ENCODE measurements at regions not wholly inside any gene's neighbourhood (a gene's known extent, or its start where the extent isn't known, plus 50 kb on each side); places are given as distances from the start of the nearest gene placed in this dataset.

GRCh38 chr1:82158981-82159380 is 358.2 kb downstream of the ADGRL2 start:
- in situ Hi-C loops (cut with MboI; ENCODE audit: low pct_unique_long_range_greater_than_20kb, low sequenced_read_pairs, unreplicated experiment) = no loop called here
- DNase-seq (ENCODE audit: low spot score) = no peak

GRCh38 chr1:82154219-82154970 is 353.7 kb downstream of the ADGRL2 start:
- in situ Hi-C loops (cut with MboI; ENCODE audit: low pct_unique_long_range_greater_than_20kb, low sequenced_read_pairs, unreplicated experiment) = no loop called here

More at GRCh38 chr1:82158981-82159380, 358.2 kb downstream of the ADGRL2 start:
- TF ChIP-seq CTCF (IDR thresholded peaks at IDR 0.05; ENCODE audit: extremely low read depth, insufficient read depth, missing control alignments) = no peak

GRCh38 chr1:82153752-82154151 is 353.0 kb downstream of the ADGRL2 start:
- no peak for TF ChIP-seq CTCF (IDR thresholded peaks at IDR 0.05; ENCODE audit: extremely low read depth, insufficient read depth, missing control alignments)
- in situ Hi-C loops (cut with MboI; ENCODE audit: low pct_unique_long_range_greater_than_20kb, low sequenced_read_pairs, unreplicated experiment) = no loop called here
- DNase-seq (ENCODE audit: low spot score) = no peak

More at GRCh38 chr1:82154219-82154970, 353.7 kb downstream of the ADGRL2 start:
- DNase-seq (ENCODE audit: low spot score) = no peak
- TF ChIP-seq CTCF (IDR thresholded peaks at IDR 0.05; ENCODE audit: extremely low read depth, insufficient read depth, missing control alignments) = no peak

GRCh38 chr1:82153272-82153629 is 352.5 kb downstream of the ADGRL2 start:
- in situ Hi-C loops (cut with MboI; ENCODE audit: low pct_unique_long_range_greater_than_20kb, low sequenced_read_pairs, unreplicated experiment) = no loop called here
- no peak for DNase-seq (ENCODE audit: low spot score)
- TF ChIP-seq CTCF (IDR thresholded peaks at IDR 0.05; ENCODE audit: extremely low read depth, insufficient read depth, missing control alignments) = no peak

- peak; percentile 10 for DNase-seq (ENCODE audit: low spot score)
- no peak for TF ChIP-seq CTCF (IDR thresholded peaks at IDR 0.05; ENCODE audit: extremely low read depth, insufficient read depth, missing control alignments)
- in situ Hi-C loops (cut with MboI; ENCODE audit: low pct_unique_long_range_greater_than_20kb, low sequenced_read_pairs, unreplicated experiment) = no loop called here
These were observed 351.9 kb downstream of the ADGRL2 start for GRCh38 chr1:82152356-82153271.

GRCh38 chr1:82145656-82146055 is 344.9 kb downstream of the ADGRL2 start:
- in situ Hi-C loops (cut with MboI; ENCODE audit: low pct_unique_long_range_greater_than_20kb, low sequenced_read_pairs, unreplicated experiment) = no loop called here
- no peak for DNase-seq (ENCODE audit: low spot score)
- no peak for TF ChIP-seq CTCF (IDR thresholded peaks at IDR 0.05; ENCODE audit: extremely low read depth, insufficient read depth, missing control alignments)

Data from GM13977 (cell line).